Uterus (tissue), 2 donors: ENCODE measurements at regions not wholly inside any gene's neighbourhood (a gene's known extent, or its start where the extent isn't known, plus 50 kb on each side); places are given as distances from the start of the nearest gene placed in this dataset.

Experiments
- CTCF ChIP-seq, 4 experiments: fragments of 200-600 bp in 2 of 4; fragments of 450-650 bp in 2 of 4; sonication (generic) in 2 of 4; IDR thresholded peaks; one replicate each; pipeline ENCODE4 v1.5.1; 2016 to 2019; ENCODE audit warnings: antibody characterized with exemption in 4 of 4, mild to moderate bottlenecking in 2 of 4, moderate library complexity in 1 of 4
- POLR2A ChIP-seq, 2 donors: fragments of 450-650 bp; IDR thresholded peaks; one replicate each; pipeline ENCODE4 v1.6.1; 2016; ENCODE audit warnings: antibody characterized with exemption in 2 of 2, mild to moderate bottlenecking in 1 of 2, moderate library complexity in 1 of 2

- TF ChIP-seq CTCF (IDR thresholded peaks at IDR 0.05) (no peak), POLR2A (IDR thresholded peaks at IDR 0.05) (no peak)
Measured at GRCh38 chr12:47488888-47489287, 216.9 kb downstream of the RPAP3 start.
